Daoy (cell line): ENCODE measurements at regions not wholly inside any gene's neighbourhood (a gene's known extent, or its start where the extent isn't known, plus 50 kb on each side); places are given as distances from the start of the nearest gene placed in this dataset.

Experiments used
- DNase-seq: peaks from one replicate; pipeline ENCODE4 v3.0.0-alpha.2; 2015; ENCODE audit warnings: low read depth

GRCh38 chr5:105726093-105726492 is 1944.6 kb downstream of the EFNA5 start:
- no peak for DNase-seq

- no peak for DNase-seq
Observed at GRCh38 chr5:105708442-105708841, 1962.3 kb downstream of the EFNA5 start.

- no peak for DNase-seq
Observed at GRCh38 chr5:105702323-105702722, 1968.4 kb downstream of the EFNA5 start.

- DNase-seq: no peak
Observed at GRCh38 chr5:105696440-105696839, 1974.3 kb downstream of the EFNA5 start.

GRCh38 chr5:105695941-105696340 is 1974.8 kb downstream of the EFNA5 start:
- DNase-seq: no peak

- DNase-seq: no peak
Observed at GRCh38 chr5:105689596-105689995, 1981.1 kb downstream of the EFNA5 start.

GRCh38 chr5:105688227-105688792 is 1982.4 kb downstream of the EFNA5 start:
- no peak for DNase-seq

- DNase-seq: no peak
Observed at GRCh38 chr5:105687493-105687892, 1983.2 kb downstream of the EFNA5 start.

GRCh38 chr5:105685884-105686283 is 1984.9 kb downstream of the EFNA5 start:
- no peak for DNase-seq

- DNase-seq: no peak
Observed at GRCh38 chr5:105684799-105685198, 1985.9 kb downstream of the EFNA5 start.

- no peak for DNase-seq
Observed at GRCh38 chr5:105680858-105681475, 1989.8 kb downstream of the EFNA5 start.

GRCh38 chr5:105677291-105677690 is 1993.4 kb downstream of the EFNA5 start:
- no peak for DNase-seq

GRCh38 chr5:105670596-105670995 is 2000.1 kb downstream of the EFNA5 start:
- no peak for DNase-seq

GRCh38 chr5:105663671-105664070 is 2007.1 kb downstream of the EFNA5 start:
- DNase-seq: no peak

- DNase-seq: no peak
Observed at GRCh38 chr5:105659396-105659795, 2011.3 kb downstream of the EFNA5 start.

- no peak for DNase-seq
Observed at GRCh38 chr5:105640328-105640727, 2030.4 kb downstream of the EFNA5 start.

GRCh38 chr5:105639511-105639910 is 2031.2 kb downstream of the EFNA5 start:
- DNase-seq: no peak

GRCh38 chr5:105639068-105639467 is 2031.7 kb downstream of the EFNA5 start:
- no peak for DNase-seq

- DNase-seq: no peak
Observed at GRCh38 chr5:105638437-105638836, 2032.3 kb downstream of the EFNA5 start.

- DNase-seq: no peak
Observed at GRCh38 chr5:105632043-105632442, 2038.7 kb downstream of the EFNA5 start.

- no peak for DNase-seq
Observed at GRCh38 chr5:105630803-105631202, 2039.9 kb downstream of the EFNA5 start.

GRCh38 chr5:105619725-105620124 is 2051.0 kb downstream of the EFNA5 start:
- no peak for DNase-seq

- no peak for DNase-seq
Observed at GRCh38 chr5:105617436-105618215, 2053.1 kb downstream of the EFNA5 start.
